Mammary epithelial cell (primary cell): ENCODE measurements at regions not wholly inside any gene's neighbourhood (a gene's known extent, or its start where the extent isn't known, plus 50 kb on each side); places are given as distances from the start of the nearest gene placed in this dataset.

Experiments
- CTCF ChIP-seq, 2 donors: IDR thresholded peaks in 1 of 2; conservative IDR thresholded peaks in 1 of 2; 2 replicates each; pipeline ENCODE4 v1.5.1; 2011 to 2012; ENCODE audit warnings: inconsistent platforms in 2 of 2, low read length in 2 of 2, mild to moderate bottlenecking in 2 of 2, control low read depth in 1 of 2, low read depth in 1 of 2; ENCODE audit not compliant: insufficient read depth in 1 of 2; ENCODE audit errors: extremely low read depth in 1 of 2
- EZH2 ChIP-seq: IDR thresholded peaks from 2 replicates; pipeline ENCODE4 v1.6.1; 2012; ENCODE audit warnings: low read length, inconsistent platforms, borderline replicate concordance

GRCh38 chr4:79502081-79502480, 94.1 kb upstream of the GK2 start:
- TF ChIP-seq CTCF (conservative IDR thresholded peaks at IDR 0.05 in 1 of 2, IDR thresholded peaks at IDR 0.05 in 1 of 2; ENCODE audit: extremely low read depth in 1 of 2, insufficient read depth in 1 of 2, low read depth in 1 of 2, low read length in 2 of 2) = no peak
- TF ChIP-seq EZH2 = no peak
